Pancreas (tissue), 10 donors: ENCODE measurements at regions not wholly inside any gene's neighbourhood (a gene's known extent, or its start where the extent isn't known, plus 50 kb on each side); places are given as distances from the start of the nearest gene placed in this dataset.

Source experiments
- ATAC-seq, 4 donors: fragments of 200-7000 bp; cut with Tn5 transposase; one replicate each; pipeline versions ENCODE4 v1.8.0 to v1.9.1; 2020; ENCODE audit warnings: mild to moderate bottlenecking in 4 of 4, moderate library complexity in 4 of 4
- DNase-seq, 6 donors: peaks; one replicate each; pipeline ENCODE4 v3.0.0-alpha.2; 2020
- FAIRE-seq: peaks from 2 replicates; lab custom pipeline; 2012; peaks lifted over from hg19 to GRCh38; lab: Jason Lieb, UNC
- H3K27ac ChIP-seq, 4 donors: fragments of 200-600 bp; sonication (generic); 1 replicate in 3 of 4; 2 replicates in 1 of 4; pipeline versions ENCODE4 v1.5.0 to v1.8.0; 2020
- H3K27me3 ChIP-seq, 4 donors: fragments of 200-600 bp; one replicate each; pipeline ENCODE4 v1.8.0; 2021
- H3K36me3 ChIP-seq, 3 donors: fragments of 200-600 bp; sonication (generic) in 1 of 3; one replicate each; pipeline versions ENCODE4 v1.5.0 to v1.8.0; 2020 to 2021
- H3K4me1 ChIP-seq, 3 donors: fragments of 200-600 bp; one replicate each; pipeline ENCODE4 v1.8.0; 2021
- H3K4me3 ChIP-seq, 4 donors: fragments of 200-600 bp; sonication (generic) in 2 of 4; one replicate each; pipeline versions ENCODE4 v1.5.0 to v1.8.0; 2020 to 2021
- H3K9me3 ChIP-seq, 4 donors: fragments of 200-600 bp; one replicate each; pipeline ENCODE4 v1.8.0; 2021
- WGBS, 2 donors: extraction: QIAGEN DNeasy Blood & Tissue Kit; methylation state at CpG; one replicate each; pipeline ENCODE4 v1.1.7; 2013; 5-methylcytosine and 5-hydroxymethylcytosine counted together
- intact Hi-C, 3 donors: fragments of 100-400 bp; cut with DNase I; formaldehyde crosslinking; loops; one replicate each; pipeline versions ENCODE4 v1.11.1 to v1.14.2; 2022
- TF ChIP-seq, protein P1 (sequence below), 4 donors: fragments of 200-600 bp; sonication (generic) in 3 of 4; IDR thresholded peaks; one replicate each; pipeline versions ENCODE4 v1.5.0 to v1.8.0; 2021; ENCODE audit warnings: antibody characterized with exemption in 4 of 4
- donor health status: healthy with polysubstance abuse.
- donor health status: DM: no; HTN: no; CAD: no; lungs with moderate emphysema.
- donor health status: DM: no; HTN: no; CAD: no.
- donor health status: control.
- donor health status: control.
- donor health status: Bipolar disorder and iron deficiency.
- donor health status: DM: yes; HTN: yes; CAD: no.
- donor health status: DM: no; HTN: no; CAD: no.
- donor health status: DM: no; HTN: no; CAD: no.
- donor health status: DM: yes; HTN: yes; CAD: no.

GRCh38 chr5:9801908-9802307, 171.8 kb upstream of the TAS2R1 start:
- intact Hi-C loops, result no loop called here
- no peak overlapping the region for H3K4me3 ChIP-seq
- DNase-seq (no peak), ATAC-seq (no peak), FAIRE-seq (no peak)
- H3K9me3 ChIP-seq, result no peaks in the 10 kb centered on the region
- H3K27ac ChIP-seq, result no peak overlapping the region
- no peaks in the 10 kb centered on the region for H3K4me1 ChIP-seq
- TF ChIP-seq, protein P1, sequence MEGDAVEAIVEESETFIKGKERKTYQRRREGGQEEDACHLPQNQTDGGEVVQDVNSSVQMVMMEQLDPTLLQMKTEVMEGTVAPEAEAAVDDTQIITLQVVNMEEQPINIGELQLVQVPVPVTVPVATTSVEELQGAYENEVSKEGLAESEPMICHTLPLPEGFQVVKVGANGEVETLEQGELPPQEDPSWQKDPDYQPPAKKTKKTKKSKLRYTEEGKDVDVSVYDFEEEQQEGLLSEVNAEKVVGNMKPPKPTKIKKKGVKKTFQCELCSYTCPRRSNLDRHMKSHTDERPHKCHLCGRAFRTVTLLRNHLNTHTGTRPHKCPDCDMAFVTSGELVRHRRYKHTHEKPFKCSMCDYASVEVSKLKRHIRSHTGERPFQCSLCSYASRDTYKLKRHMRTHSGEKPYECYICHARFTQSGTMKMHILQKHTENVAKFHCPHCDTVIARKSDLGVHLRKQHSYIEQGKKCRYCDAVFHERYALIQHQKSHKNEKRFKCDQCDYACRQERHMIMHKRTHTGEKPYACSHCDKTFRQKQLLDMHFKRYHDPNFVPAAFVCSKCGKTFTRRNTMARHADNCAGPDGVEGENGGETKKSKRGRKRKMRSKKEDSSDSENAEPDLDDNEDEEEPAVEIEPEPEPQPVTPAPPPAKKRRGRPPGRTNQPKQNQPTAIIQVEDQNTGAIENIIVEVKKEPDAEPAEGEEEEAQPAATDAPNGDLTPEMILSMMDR (IDR thresholded peaks at IDR 0.05), result no peak
- no peaks in the 10 kb centered on the region for H3K36me3 ChIP-seq
- H3K27me3 ChIP-seq, result no peaks in the 10 kb centered on the region
- WGBS, 2 donors, result 82 to 91% methylated on average over 2 of the region's 2 CpGs

DNA sequence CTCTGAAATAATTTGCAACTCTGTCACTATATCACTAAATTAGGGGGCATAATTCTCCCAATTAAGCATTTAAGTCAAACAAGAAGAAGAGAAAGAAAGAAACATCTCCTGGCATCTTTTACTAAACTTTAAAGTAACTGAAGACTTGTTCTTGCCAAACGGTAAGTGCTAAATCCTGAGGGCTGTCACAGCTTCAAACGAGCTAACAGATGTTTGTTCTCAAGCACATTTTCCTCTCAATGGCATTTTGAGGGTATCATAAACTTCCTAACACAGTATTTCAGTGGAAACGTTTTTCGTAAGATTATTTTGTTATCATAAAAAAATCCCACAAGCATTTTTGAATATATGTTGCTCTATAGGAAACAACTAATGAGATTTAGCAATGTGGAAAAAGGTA, 169.5 kb upstream of the TAS2R1 start:
- ATAC-seq (no peak), FAIRE-seq (no peak), DNase-seq (no peak)
- WGBS, 2 donors, result 9 to 11% methylated on average over 4 of the region's 4 CpGs
- Histone ChIP-seq H3K4me1 (no peaks in the 10 kb centered on the region), H3K9me3 (no peaks in the 10 kb centered on the region), H3K4me3 (no peak overlapping the region), H3K27me3 (no peaks in the 10 kb centered on the region), H3K36me3 (no peaks in the 10 kb centered on the region), H3K27ac (no peak overlapping the region)
- intact Hi-C loops, result no loop called here
- TF ChIP-seq, protein P1 (IDR thresholded peaks at IDR 0.05), result no peak

DNA sequence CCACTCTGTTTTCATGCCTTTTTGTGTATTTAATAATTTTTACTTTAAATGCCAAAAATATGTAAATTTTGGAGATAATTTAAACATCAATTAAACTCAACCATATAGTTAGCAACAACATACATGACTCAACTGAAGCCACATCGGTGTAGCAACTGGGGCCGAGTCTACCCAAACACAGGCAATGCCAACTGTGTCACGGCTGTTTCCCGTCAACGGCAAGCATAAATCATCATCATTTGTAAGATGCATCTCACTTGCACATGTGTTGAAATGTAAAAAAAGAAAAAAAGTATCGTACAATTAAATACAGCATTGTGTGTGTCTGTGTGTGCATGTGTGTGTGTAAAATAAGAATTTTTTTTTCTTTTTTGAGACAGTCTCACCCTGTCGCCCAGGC, 160.1 kb upstream of the TAS2R1 start:
- H3K4me3 ChIP-seq, result no peak overlapping the region
- no peaks in the 10 kb centered on the region for H3K27me3 ChIP-seq
- no peak for FAIRE-seq
- H3K9me3 ChIP-seq, result no peaks in the 10 kb centered on the region
- no peaks in the 10 kb centered on the region for H3K36me3 ChIP-seq
- WGBS, 2 donors, result 86 to 89% methylated on average over 7 of the region's 7 CpGs
- TF ChIP-seq, protein P1 (IDR thresholded peaks at IDR 0.05), result no peak
- no peaks in the 10 kb centered on the region for H3K4me1 ChIP-seq
- H3K27ac ChIP-seq, result no peak overlapping the region
- DNase-seq, result no peak
- intact Hi-C loops, result no loop called here
- no peak for ATAC-seq

- no peak overlapping the region for H3K27ac ChIP-seq
- no peak for FAIRE-seq
- DNase-seq, result no peak
- no peak overlapping the region for H3K4me3 ChIP-seq
- TF ChIP-seq, protein P1 (IDR thresholded peaks at IDR 0.05), result no peak
- intact Hi-C loops, result no loop called here
- no peaks in the 10 kb centered on the region for H3K4me1 ChIP-seq
- no peaks in the 10 kb centered on the region for H3K9me3 ChIP-seq
- no peaks in the 10 kb centered on the region for H3K27me3 ChIP-seq
- ATAC-seq, result no peak
- no peaks in the 10 kb centered on the region for H3K36me3 ChIP-seq
- WGBS, 2 donors, result 75 to 76% methylated on average over 1 of the region's 1 CpG
Measured at GRCh38 chr5:9789777-9790176, 159.6 kb upstream of the TAS2R1 start.

DNA sequence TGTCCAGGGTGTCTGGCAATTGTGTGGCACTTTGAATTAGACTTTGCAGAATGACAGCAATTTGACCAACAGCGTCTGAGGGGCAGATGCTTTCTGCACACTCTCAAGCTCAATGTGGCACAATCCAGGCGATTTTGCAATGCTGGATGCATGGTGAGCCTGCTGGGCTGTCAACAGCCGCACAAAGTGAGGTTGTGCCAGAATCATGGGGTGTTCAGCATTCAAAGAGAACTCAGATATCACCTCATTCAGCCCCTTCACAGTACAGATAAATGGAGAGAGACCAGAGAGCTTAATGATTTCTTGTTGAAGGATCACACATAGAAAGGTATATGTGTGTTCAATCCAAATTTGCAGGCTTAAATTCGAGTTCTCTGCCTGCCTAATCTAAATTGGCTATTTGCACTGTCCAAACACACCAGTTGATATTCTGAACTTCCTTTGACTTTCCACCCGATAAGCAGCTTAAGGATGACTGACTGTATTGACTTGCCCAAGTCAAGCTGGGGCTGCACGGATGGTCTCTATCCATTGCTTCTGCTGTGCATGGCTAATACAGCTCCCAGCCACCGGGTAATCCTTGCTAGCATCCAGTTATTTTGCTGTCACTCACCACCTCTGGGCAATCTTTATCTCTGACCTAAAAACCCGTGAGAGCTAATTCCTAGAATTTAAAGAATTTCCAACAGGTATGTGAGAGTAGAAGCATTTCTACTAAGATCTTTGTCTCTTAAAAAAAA, 157.9 kb upstream of the TAS2R1 start:
- Histone ChIP-seq H3K4me3 (no peak overlapping the region), H3K27ac (no peak overlapping the region), H3K4me1 (no peaks in the 10 kb centered on the region), H3K9me3 (no peaks in the 10 kb centered on the region), H3K36me3 (no peaks in the 10 kb centered on the region), H3K27me3 (no peaks in the 10 kb centered on the region)
- FAIRE-seq, result no peak
- DNase-seq, result no peak
- no peak for ATAC-seq
- TF ChIP-seq, protein P1 (IDR thresholded peaks at IDR 0.05), result no peak
- intact Hi-C loops, result no loop called here
- 13 to 17% methylated on average over 8 of the region's 8 CpGs for WGBS, 2 donors
